ENCODE measurements at regions not wholly inside any gene's neighbourhood (a gene's known extent, or its start where the extent isn't known, plus 50 kb on each side); places are given as distances from the start of the nearest gene placed in this dataset.

DNA sequence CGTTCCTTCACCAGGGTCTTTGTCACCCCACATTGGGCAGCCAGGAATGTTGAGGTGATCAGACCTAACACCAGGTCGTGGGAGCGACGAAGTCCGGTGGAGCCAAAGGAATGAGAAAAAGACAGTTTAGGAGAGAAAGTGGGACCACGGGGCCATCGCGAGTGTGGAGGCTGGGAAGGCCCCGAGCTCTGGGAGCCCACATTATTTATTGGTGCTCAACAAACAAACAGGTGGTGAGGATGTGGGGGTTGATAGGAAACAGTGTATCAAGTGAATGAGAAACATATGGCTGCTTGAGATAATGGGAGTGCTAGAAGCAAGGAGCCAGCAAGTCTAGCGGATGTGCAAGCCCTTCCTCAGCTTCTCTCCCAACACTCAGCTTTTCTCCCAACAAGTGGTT is 287.1 kb upstream of the SGK1 start:
- Histone ChIP-seq H3K18ac (ENCODE audit: extremely low read depth, low read length) (no peak overlapping the region), H3K36me3 (ENCODE audit: control insufficient read depth in 2 of 4, insufficient read depth in 4 of 4, low read length in 3 of 4) (peaks cover 0 to 3% (median 0%) of the 10 kb centered on the region in 4 experiments; a peak in 1 of 8 replicates), H4K91ac (replicated peaks; ENCODE audit: insufficient read length, low read length) (no peak overlapping the region), H4K20me1 (replicated peaks in 1 of 2; ENCODE audit: control insufficient read depth in 1 of 2, insufficient read depth in 2 of 2, low read length in 2 of 2) (no peaks in the 10 kb centered on the region), H3K79me1 (ENCODE audit: low read depth, low read length) (no peaks in the 10 kb centered on the region), H4K8ac (ENCODE audit: extremely low read depth, insufficient read depth, low read length) (no peak overlapping the region), H3K27me3 (replicated peaks in 1 of 4; ENCODE audit: control insufficient read depth in 3 of 4, extremely low read depth in 1 of 4, insufficient read depth in 3 of 4, low read length in 3 of 4) (no peaks in the 10 kb centered on the region), H3K4me1 (replicated peaks in 1 of 4; ENCODE audit: control insufficient read depth in 3 of 4, insufficient read depth in 4 of 4, low read length in 3 of 4) (no peaks in the 10 kb centered on the region), H2AK5ac (ENCODE audit: low read depth, low read length) (no peak overlapping the region), H3K23ac (ENCODE audit: insufficient read length) (no peak overlapping the region), H2AFZ (ENCODE audit: low read length) (no peak overlapping the region), H2BK5ac (ENCODE audit: low read depth, low read length) (no peak overlapping the region), H2BK120ac (replicated peaks; ENCODE audit: low read depth, low read length) (no peak overlapping the region), H4K5ac (ENCODE audit: insufficient read length, low read depth, low read length) (no peak overlapping the region), H3K56ac (replicated peaks; ENCODE audit: insufficient read length, low read depth, low read length) (no peak overlapping the region), H3K4ac (replicated peaks; ENCODE audit: insufficient read length, low read depth, low read length) (no peak overlapping the region), H2BK12ac (ENCODE audit: low read depth, low read length) (no peak overlapping the region), H3K14ac (ENCODE audit: insufficient read length) (no peak overlapping the region), H2BK15ac (ENCODE audit: low read length) (no peak overlapping the region), H3K23me2 (ENCODE audit: low read depth, low read length) (no peaks in the 10 kb centered on the region), H3K4me2 (ENCODE audit: insufficient read depth in 1 of 2, low read depth in 2 of 2, low read length in 2 of 2) (no peak overlapping the region), H3K9ac (replicated peaks in 1 of 4; ENCODE audit: extremely low read depth in 1 of 4, low read depth in 3 of 4, low read length in 3 of 4) (no peak overlapping the region), H3K27ac (ENCODE audit: low read depth, low read length) (no peak overlapping the region), H3K9me3 (ENCODE audit: insufficient read depth in 2 of 2, low read depth in 1 of 2, low read length in 1 of 2) (peaks cover 10 to 20% of the 10 kb centered on the region in 2 experiments; a peak in 3 of 4 replicates), H3K4me3 (ENCODE audit: extremely low read depth in 1 of 4, insufficient read depth in 2 of 4, low read depth in 3 of 4, low read length in 4 of 4) (no peak overlapping the region), H2BK20ac (ENCODE audit: low read length) (no peak overlapping the region), H3K79me2 (ENCODE audit: control insufficient read depth in 1 of 2, insufficient read depth in 2 of 2, low read length in 2 of 2) (no peaks in the 10 kb centered on the region)
- WGBS, 2 experiments (ENCODE audit: extremely low coverage in 1 of 2, insufficient coverage in 1 of 2, insufficient read length in 1 of 2, insufficient replicate concordance in 2 of 2, low coverage in 1 of 2, low lambda C conversion rate in 2 of 2, missing lambda C conversion rate in 1 of 2) = 95% methylated on average over 10 of the region's 10 CpGs; no CpG with 5 or more reads in 1 of the 2 experiments
- ChIA-PET CTCF (ENCODE audit: partially characterized antibody) (interaction anchor here (0.8 to 1.1 kb wide), 2 partner anchors 22 to 482 kb away, joined by 3 to 4 read pairs; no protein-coding TSS in a partner anchor), POLR2A (ENCODE audit: partially characterized antibody) (no interaction called here)
- no peak for FAIRE-seq
- no peak for DNase-seq (ENCODE audit: low read depth in 1 of 2, low spot score in 2 of 2)
- no peak for TF ChIP-seq POU5F1 (IDR thresholded peaks at IDR 0.05; ENCODE audit: low read depth, low read length)
- TF ChIP-seq HDAC2 (IDR thresholded peaks at IDR 0.05; ENCODE audit: borderline replicate concordance in 1 of 2, low read depth in 2 of 2, low read length in 2 of 2) = no peak
